ENCODE measurements at regions not wholly inside any gene's neighbourhood (a gene's known extent, or its start where the extent isn't known, plus 50 kb on each side); places are given as distances from the start of the nearest gene placed in this dataset.

DNA sequence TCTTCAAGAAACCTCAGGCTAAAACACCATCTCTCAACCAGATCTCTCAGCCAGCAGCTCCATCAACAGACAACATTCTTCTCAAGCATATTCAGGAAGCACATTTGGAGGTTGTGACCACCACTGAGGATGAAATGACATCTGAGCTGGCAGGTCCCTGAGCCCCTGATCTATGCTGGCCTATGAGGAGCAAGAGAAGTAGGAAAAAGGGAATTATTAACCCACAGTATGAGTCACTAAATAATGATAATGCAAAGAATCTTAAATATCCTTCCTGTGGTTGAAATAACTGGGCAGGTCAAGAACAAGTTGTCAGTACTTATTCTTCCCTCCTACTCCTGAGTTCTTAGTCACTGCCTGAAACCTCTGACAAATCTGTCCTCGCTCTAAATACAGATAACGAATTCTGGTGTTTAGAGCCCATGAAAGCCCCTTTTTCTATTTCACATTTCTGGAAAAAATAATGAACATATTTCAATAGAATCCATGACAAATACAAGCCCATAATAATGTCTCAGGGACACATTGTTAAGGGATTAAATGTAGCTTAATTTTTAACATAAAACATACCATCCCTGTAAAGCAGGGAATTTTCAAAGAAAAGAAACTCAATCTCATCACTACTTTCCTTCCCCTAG is 225.8 kb upstream of the IRS2 start:
- no peaks in the 10 kb centered on the region for H3K9me3 ChIP-seq
- intact Hi-C loops (cut with DNase I; ENCODE audit: low total_unique reads) = no loop called here
- no peaks in the 10 kb centered on the region for H3K36me3 ChIP-seq (ENCODE audit: low read depth, missing control alignments)
- no peak overlapping the region for H3K4me3 ChIP-seq
- no peak for DNase-seq
- TF ChIP-seq POLR2A (IDR thresholded peaks at IDR 0.05) = no peak
- TF ChIP-seq, protein P1, sequence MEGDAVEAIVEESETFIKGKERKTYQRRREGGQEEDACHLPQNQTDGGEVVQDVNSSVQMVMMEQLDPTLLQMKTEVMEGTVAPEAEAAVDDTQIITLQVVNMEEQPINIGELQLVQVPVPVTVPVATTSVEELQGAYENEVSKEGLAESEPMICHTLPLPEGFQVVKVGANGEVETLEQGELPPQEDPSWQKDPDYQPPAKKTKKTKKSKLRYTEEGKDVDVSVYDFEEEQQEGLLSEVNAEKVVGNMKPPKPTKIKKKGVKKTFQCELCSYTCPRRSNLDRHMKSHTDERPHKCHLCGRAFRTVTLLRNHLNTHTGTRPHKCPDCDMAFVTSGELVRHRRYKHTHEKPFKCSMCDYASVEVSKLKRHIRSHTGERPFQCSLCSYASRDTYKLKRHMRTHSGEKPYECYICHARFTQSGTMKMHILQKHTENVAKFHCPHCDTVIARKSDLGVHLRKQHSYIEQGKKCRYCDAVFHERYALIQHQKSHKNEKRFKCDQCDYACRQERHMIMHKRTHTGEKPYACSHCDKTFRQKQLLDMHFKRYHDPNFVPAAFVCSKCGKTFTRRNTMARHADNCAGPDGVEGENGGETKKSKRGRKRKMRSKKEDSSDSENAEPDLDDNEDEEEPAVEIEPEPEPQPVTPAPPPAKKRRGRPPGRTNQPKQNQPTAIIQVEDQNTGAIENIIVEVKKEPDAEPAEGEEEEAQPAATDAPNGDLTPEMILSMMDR (IDR thresholded peaks at IDR 0.05) = no peak
- no peaks in the 10 kb centered on the region for H3K4me1 ChIP-seq
- WGBS, 2 donors = 61 to 65% methylated on average over 2 of the region's 2 CpGs
- no peaks in the 10 kb centered on the region for H3K27me3 ChIP-seq
- H3K27ac ChIP-seq = no peak overlapping the region

- TF ChIP-seq, protein P1 (IDR thresholded peaks at IDR 0.05) = no peak
- Histone ChIP-seq H3K36me3 (ENCODE audit: low read depth, missing control alignments) (no peaks in the 10 kb centered on the region), H3K9me3 (no peaks in the 10 kb centered on the region), H3K4me1 (no peaks in the 10 kb centered on the region), H3K4me3 (no peak overlapping the region), H3K27ac (no peak overlapping the region), H3K27me3 (no peaks in the 10 kb centered on the region)
- no peak for DNase-seq
- intact Hi-C loops (cut with DNase I; ENCODE audit: low total_unique reads) = no loop called here
- 52 to 55% methylated on average over 5 of the region's 5 CpGs for WGBS, 2 donors
Observed at GRCh38 chr13:110010404-110011138, 224.2 kb upstream of the IRS2 start.

GRCh38 chr13:110008816-110009215 is 222.4 kb upstream of the IRS2 start:
- WGBS, 2 donors = 72 to 81% methylated on average over 3 of the region's 3 CpGs
- TF ChIP-seq POLR2A (IDR thresholded peaks at IDR 0.05) = no peak
- Histone ChIP-seq H3K4me1 (no peaks in the 10 kb centered on the region), H3K27me3 (no peaks in the 10 kb centered on the region), H3K9me3 (no peaks in the 10 kb centered on the region), H3K27ac (no peak overlapping the region), H3K4me3 (no peak overlapping the region), H3K36me3 (ENCODE audit: low read depth, missing control alignments) (no peaks in the 10 kb centered on the region)
- intact Hi-C loops (cut with DNase I; ENCODE audit: low total_unique reads) = no loop called here
- no peak for DNase-seq

DNA sequence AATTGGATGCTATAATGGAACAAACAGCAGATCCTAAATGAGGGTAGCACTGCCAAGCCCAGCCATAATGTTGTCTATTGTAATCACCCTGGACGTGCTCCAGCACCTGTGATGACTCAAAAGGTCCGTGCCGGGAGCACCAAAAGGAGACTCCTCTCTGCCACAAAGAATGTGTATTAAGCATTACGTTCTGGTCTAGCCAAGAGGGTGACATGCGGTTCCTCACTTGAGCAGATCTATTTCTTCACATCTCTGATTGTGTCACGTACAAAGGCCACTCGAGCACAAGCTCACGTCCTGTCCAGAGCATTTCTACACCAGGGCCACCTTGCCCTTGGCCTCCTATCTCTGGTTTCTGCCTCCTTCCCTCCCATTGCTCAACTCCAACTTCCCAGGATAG is 219.9 kb upstream of the IRS2 start:
- whole genome bisulfite sequencing, 2 donors = 91% methylated on average over 8 of the region's 8 CpGs

GRCh38 chr13:110005563-110005962 is 219.2 kb upstream of the IRS2 start:
- TF ChIP-seq, protein P1 (IDR thresholded peaks at IDR 0.05) = no peak
- TF ChIP-seq POLR2A (IDR thresholded peaks at IDR 0.05) = no peak
- intact Hi-C loops (cut with DNase I; ENCODE audit: low total_unique reads) = no loop called here
- Histone ChIP-seq H3K4me1 (no peaks in the 10 kb centered on the region), H3K27me3 (no peaks in the 10 kb centered on the region), H3K9me3 (no peaks in the 10 kb centered on the region), H3K36me3 (ENCODE audit: low read depth, missing control alignments) (no peaks in the 10 kb centered on the region), H3K27ac (no peak overlapping the region), H3K4me3 (no peak overlapping the region)
- no peak for DNase-seq
- WGBS, 2 donors = 85 to 91% methylated on average over 2 of the region's 2 CpGs

More for the DNA sequence above, 219.9 kb upstream of the IRS2 start:
- no peaks in the 10 kb centered on the region for H3K36me3 ChIP-seq (ENCODE audit: low read depth, missing control alignments)
- no peaks in the 10 kb centered on the region for H3K27me3 ChIP-seq
- TF ChIP-seq, protein P1 (IDR thresholded peaks at IDR 0.05) = no peak
- TF ChIP-seq POLR2A (IDR thresholded peaks at IDR 0.05) = no peak
- H3K27ac ChIP-seq = no peak overlapping the region
- DNase-seq = no peak
- intact Hi-C loops (cut with DNase I; ENCODE audit: low total_unique reads) = no loop called here
- no peaks in the 10 kb centered on the region for H3K4me1 ChIP-seq
- H3K4me3 ChIP-seq = no peak overlapping the region
- H3K9me3 ChIP-seq = no peaks in the 10 kb centered on the region
